OCI-LY1 (cell line): ENCODE measurements at regions not wholly inside any gene's neighbourhood (a gene's known extent, or its start where the extent isn't known, plus 50 kb on each side); places are given as distances from the start of the nearest gene placed in this dataset.
"Not testable (repeated sequence)": the region's sequence is repeated elsewhere in the genome, so short reads cannot be mapped to it uniquely, and the experiment has no call there.

Experiments
- H2AFZ ChIP-seq: fragments of 200-600 bp; sonication (generic), shearing (Covaris generic); 2 replicates; pipeline ENCODE4 v1.6.0; 2014; ENCODE audit warnings: antibody characterized with exemption, mild to moderate bottlenecking, low read length
- H3F3A ChIP-seq: fragments of 200-600 bp; sonication (generic), shearing (Covaris generic); 2 replicates; pipeline ENCODE4 v1.6.0; 2014; ENCODE audit warnings: mild to moderate bottlenecking, antibody characterized with exemption, low read length, moderate library complexity; ENCODE audit not compliant: insufficient read depth
- H3K27ac ChIP-seq: fragments of 200-600 bp; sonication (generic); 2 replicates; pipeline ENCODE4 v1.5.1; 2014; ENCODE audit warnings: low read length, mixed run types, mild to moderate bottlenecking, low read depth; ENCODE audit not compliant: poor library complexity, severe bottlenecking
- H3K27me3 ChIP-seq: fragments of 200-600 bp; sonication (generic); 2 replicates; pipeline ENCODE4 v1.6.0; 2014; ENCODE audit warnings: antibody characterized with exemption, mild to moderate bottlenecking, low read length, moderate library complexity; ENCODE audit not compliant: insufficient read depth
- H3K36me3 ChIP-seq: fragments of 200-600 bp; sonication (generic); 2 replicates; pipeline ENCODE4 v1.6.1; 2014; ENCODE audit warnings: mild to moderate bottlenecking, antibody characterized with exemption, low read length, moderate library complexity, mixed read lengths; ENCODE audit not compliant: insufficient read depth
- H3K4me1 ChIP-seq: fragments of 200-600 bp; sonication (generic); 2 replicates; pipeline ENCODE4 v1.5.1; 2014; ENCODE audit warnings: mild to moderate bottlenecking, low read length, moderate library complexity; ENCODE audit not compliant: insufficient read depth, severe bottlenecking
- H3K4me2 ChIP-seq: fragments of 200-600 bp; sonication (generic), shearing (Covaris generic); 2 replicates; pipeline ENCODE4 v1.6.1; 2014; ENCODE audit warnings: low read length
- H3K4me3 ChIP-seq: fragments of 200-600 bp; sonication (generic); 2 replicates; pipeline ENCODE4 v1.5.1; 2014; ENCODE audit warnings: low read length, low read depth, mild to moderate bottlenecking, mixed read lengths; ENCODE audit not compliant: poor library complexity, severe bottlenecking
- H3K79me2 ChIP-seq: fragments of 200-600 bp; shearing (Covaris generic); 2 replicates; pipeline ENCODE4 v1.6.1; 2016; ENCODE audit warnings: mixed run types, low read length, mixed read lengths; ENCODE audit not compliant: insufficient read depth
- H3K9ac ChIP-seq: fragments of 200-600 bp; sonication (generic), shearing (Covaris generic); 2 replicates; pipeline ENCODE4 v1.6.1; 2014; ENCODE audit warnings: mild to moderate bottlenecking, low read length, mixed read lengths
- H3K9me2 ChIP-seq: fragments of 200-600 bp; sonication (generic), shearing (Covaris generic); 2 replicates; pipeline ENCODE4 v1.6.1; 2014; ENCODE audit warnings: low read depth, mild to moderate bottlenecking, low read length, mixed read lengths
- H3K9me3 ChIP-seq: fragments of 200-600 bp; shearing (Covaris generic); 2 replicates; pipeline ENCODE4 v1.6.1; 2014; ENCODE audit warnings: low read length, mixed read lengths
- H4K20me1 ChIP-seq: fragments of 200-600 bp; sonication (generic), shearing (Covaris generic); 2 replicates; pipeline ENCODE4 v1.6.0; 2016; ENCODE audit warnings: mild to moderate bottlenecking, low read length; ENCODE audit not compliant: insufficient read depth
- CTCF ChIP-seq: fragments of 200-600 bp; sonication (generic), shearing (Covaris generic); IDR thresholded peaks from 2 replicates; pipeline ENCODE4 v1.5.1; 2017; ENCODE audit warnings: mild to moderate bottlenecking, antibody characterized with exemption, low read length, moderate library complexity, mixed read lengths
- EZH2 ChIP-seq: fragments of 200-600 bp; sonication (generic), shearing (Covaris generic); IDR thresholded peaks from 2 replicates; pipeline ENCODE4 v1.8.0; 2017; ENCODE audit warnings: borderline replicate concordance, mixed run types, mild to moderate bottlenecking, antibody characterized with exemption, low read length, moderate library complexity, mixed read lengths

- no peaks in the 10 kb centered on the region for H3K4me1 ChIP-seq
- no peaks in the 10 kb centered on the region for H4K20me1 ChIP-seq
- H3K9me2 ChIP-seq: no peaks in the 10 kb centered on the region
- H3K79me2 ChIP-seq: no peaks in the 10 kb centered on the region
- H3K4me3 ChIP-seq: no peak overlapping the region
- no peak overlapping the region for H2AFZ ChIP-seq
- TF ChIP-seq CTCF: no peak
- TF ChIP-seq EZH2: no peak
- no peak overlapping the region for H3K4me2 ChIP-seq
- H3K36me3 ChIP-seq: no peaks in the 10 kb centered on the region
- H3F3A ChIP-seq: no peaks in the 10 kb centered on the region
- H3K27me3 ChIP-seq: peaks cover 4% of the 10 kb centered on the region; the same call in 1 of the 2 replicates
- H3K27ac ChIP-seq: no peak overlapping the region
- no peak overlapping the region for H3K9ac ChIP-seq
- no peaks in the 10 kb centered on the region for H3K9me3 ChIP-seq
Measured at GRCh38 chr6:44039191-44039719, 88.0 kb downstream of the MRPL14 start.

- TF ChIP-seq CTCF: no peak
- no peak for TF ChIP-seq EZH2
- Histone ChIP-seq H3K9me3 (no peaks in the 10 kb centered on the region), H3K27me3 (peaks cover 4% of the 10 kb centered on the region; the same call in 1 of the 2 replicates), H2AFZ (no peak overlapping the region), H3K36me3 (no peaks in the 10 kb centered on the region), H3K9ac (no peak overlapping the region), H3K4me1 (no peaks in the 10 kb centered on the region), H4K20me1 (no peaks in the 10 kb centered on the region), H3K4me3 (no peak overlapping the region), H3K4me2 (no peak overlapping the region), H3K79me2 (no peaks in the 10 kb centered on the region), H3K9me2 (no peaks in the 10 kb centered on the region), H3K27ac (no peak overlapping the region), H3F3A (no peaks in the 10 kb centered on the region)
Measured at GRCh38 chr6:44038543-44039065, 88.6 kb downstream of the MRPL14 start.

GRCh38 chr6:44037847-44038542 is 89.3 kb downstream of the MRPL14 start:
- Histone ChIP-seq H3K9ac (no peak overlapping the region), H3K4me1 (no peaks in the 10 kb centered on the region), H4K20me1 (no peaks in the 10 kb centered on the region), H3F3A (no peaks in the 10 kb centered on the region), H3K79me2 (no peaks in the 10 kb centered on the region), H3K9me3 (no peaks in the 10 kb centered on the region), H3K4me2 (no peak overlapping the region), H3K9me2 (no peaks in the 10 kb centered on the region), H3K27me3 (peaks cover 4% of the 10 kb centered on the region; the same call in 1 of the 2 replicates), H3K27ac (no peak overlapping the region), H2AFZ (no peak overlapping the region), H3K36me3 (no peaks in the 10 kb centered on the region), H3K4me3 (no peak overlapping the region)
- TF ChIP-seq CTCF (no peak), EZH2 (no peak)

GRCh38 chr6:44037276-44037675 is 90.0 kb downstream of the MRPL14 start:
- not testable (repeated sequence) for H3K4me2 ChIP-seq, H3K9me3 ChIP-seq, H3K4me1 ChIP-seq, H3K9ac ChIP-seq, H3K36me3 ChIP-seq, H3F3A ChIP-seq, H3K4me3 ChIP-seq, H3K27me3 ChIP-seq, H3K27ac ChIP-seq, H2AFZ ChIP-seq, H3K9me2 ChIP-seq, H3K79me2 ChIP-seq, H4K20me1 ChIP-seq
